ENCODE measurements at regions not wholly inside any gene's neighbourhood (a gene's known extent, or its start where the extent isn't known, plus 50 kb on each side); places are given as distances from the start of the nearest gene placed in this dataset.

- H3K4me2 ChIP-seq (ENCODE audit: low read length) = no peak overlapping the region
- no peak overlapping the region for H3K27ac ChIP-seq (ENCODE audit: low read depth, low read length)
- no peak overlapping the region for H4K91ac ChIP-seq (ENCODE audit: low read depth, low read length)
- H3K14ac ChIP-seq (ENCODE audit: low read length) = no peak overlapping the region
- H3K18ac ChIP-seq (ENCODE audit: low read length) = no peak overlapping the region
- no peak overlapping the region for H2BK12ac ChIP-seq (ENCODE audit: low read length)
- H4K8ac ChIP-seq (ENCODE audit: low read depth, low read length) = no peak overlapping the region
- no peak overlapping the region for H3K23ac ChIP-seq (ENCODE audit: low read length)
- no peaks in the 10 kb centered on the region for H3K4me1 ChIP-seq (ENCODE audit: control insufficient read depth in 1 of 2, insufficient read depth in 2 of 2, low read length in 2 of 2)
- no peak overlapping the region for H2BK120ac ChIP-seq (ENCODE audit: insufficient read depth, low read length, poor library complexity)
- no peak overlapping the region for H4K12ac ChIP-seq (ENCODE audit: low read depth, low read length)
- H3K79me1 ChIP-seq (ENCODE audit: low read length) = no peaks in the 10 kb centered on the region
- H2BK5ac ChIP-seq (ENCODE audit: low read depth, low read length, poor library complexity) = no peak overlapping the region
- no peak overlapping the region for H3K9ac ChIP-seq (ENCODE audit: low read length)
- H3K4ac ChIP-seq (ENCODE audit: low read depth, low read length) = no peak overlapping the region
- H3K36me3 ChIP-seq (ENCODE audit: control insufficient read depth in 1 of 2, insufficient read depth in 2 of 2, low read length in 2 of 2) = no peaks in the 10 kb centered on the region
- no peaks in the 10 kb centered on the region for H3K9me3 ChIP-seq (ENCODE audit: insufficient read depth, low read depth, low read length)
- DNase-seq = no peak
- H2AK5ac ChIP-seq (ENCODE audit: low read length) = no peak overlapping the region
- no CpG with 5 or more reads among the region's 5 CpGs for WGBS (ENCODE audit: extremely low coverage, insufficient coverage, insufficient read length)
- no peaks in the 10 kb centered on the region for H3K79me2 ChIP-seq (ENCODE audit: control insufficient read depth, insufficient read depth, low read length, poor library complexity)
- no peaks in the 10 kb centered on the region for H3K27me3 ChIP-seq (ENCODE audit: insufficient read depth, low read length)
- no peak overlapping the region for H2AFZ ChIP-seq (ENCODE audit: insufficient read depth, low read length, poor library complexity)
- H3K4me3 ChIP-seq (ENCODE audit: low read depth, low read length) = no peak overlapping the region
Measured at GRCh38 chr9:13735181-13735580, 455.7 kb upstream of the MPDZ start.

GRCh38 chr9:13734601-13735000 lies 455.1 kb upstream of the MPDZ start:
- Histone ChIP-seq H3K36me3 (ENCODE audit: control insufficient read depth in 1 of 2, insufficient read depth in 2 of 2, low read length in 2 of 2) (no peaks in the 10 kb centered on the region), H3K79me2 (ENCODE audit: control insufficient read depth, insufficient read depth, low read length, poor library complexity) (no peaks in the 10 kb centered on the region), H2AK5ac (ENCODE audit: low read length) (no peak overlapping the region), H2AFZ (ENCODE audit: insufficient read depth, low read length, poor library complexity) (no peak overlapping the region), H3K27ac (ENCODE audit: low read depth, low read length) (no peak overlapping the region), H2BK5ac (ENCODE audit: low read depth, low read length, poor library complexity) (no peak overlapping the region), H2BK12ac (ENCODE audit: low read length) (no peak overlapping the region), H3K23ac (ENCODE audit: low read length) (no peak overlapping the region), H4K91ac (ENCODE audit: low read depth, low read length) (no peak overlapping the region), H3K9me3 (ENCODE audit: insufficient read depth, low read depth, low read length) (no peaks in the 10 kb centered on the region), H3K14ac (ENCODE audit: low read length) (no peak overlapping the region), H2BK120ac (ENCODE audit: insufficient read depth, low read length, poor library complexity) (no peak overlapping the region), H3K4me1 (ENCODE audit: control insufficient read depth in 1 of 2, insufficient read depth in 2 of 2, low read length in 2 of 2) (no peaks in the 10 kb centered on the region), H3K18ac (ENCODE audit: low read length) (no peak overlapping the region), H3K79me1 (ENCODE audit: low read length) (no peaks in the 10 kb centered on the region), H4K8ac (ENCODE audit: low read depth, low read length) (no peak overlapping the region), H3K4me2 (ENCODE audit: low read length) (no peak overlapping the region), H3K4me3 (ENCODE audit: low read depth, low read length) (no peak overlapping the region), H4K12ac (ENCODE audit: low read depth, low read length) (no peak overlapping the region), H3K4ac (ENCODE audit: low read depth, low read length) (no peak overlapping the region), H3K9ac (ENCODE audit: low read length) (no peak overlapping the region), H3K27me3 (ENCODE audit: insufficient read depth, low read length) (no peaks in the 10 kb centered on the region)
- DNase-seq = no peak
- WGBS (ENCODE audit: extremely low coverage, insufficient coverage, insufficient read length) = no CpG with 5 or more reads among the region's 3 CpGs

- H2BK120ac ChIP-seq (ENCODE audit: insufficient read depth, low read length, poor library complexity) = no peak overlapping the region
- H3K4me2 ChIP-seq (ENCODE audit: low read length) = no peak overlapping the region
- no peak overlapping the region for H3K14ac ChIP-seq (ENCODE audit: low read length)
- no peaks in the 10 kb centered on the region for H3K36me3 ChIP-seq (ENCODE audit: control insufficient read depth in 1 of 2, insufficient read depth in 2 of 2, low read length in 2 of 2)
- H3K79me2 ChIP-seq (ENCODE audit: control insufficient read depth, insufficient read depth, low read length, poor library complexity) = no peaks in the 10 kb centered on the region
- H4K91ac ChIP-seq (ENCODE audit: low read depth, low read length) = no peak overlapping the region
- no peak overlapping the region for H3K23ac ChIP-seq (ENCODE audit: low read length)
- no peak overlapping the region for H3K27ac ChIP-seq (ENCODE audit: low read depth, low read length)
- no peak overlapping the region for H4K12ac ChIP-seq (ENCODE audit: low read depth, low read length)
- H3K4me3 ChIP-seq (ENCODE audit: low read depth, low read length) = no peak overlapping the region
- H2AFZ ChIP-seq (ENCODE audit: insufficient read depth, low read length, poor library complexity) = no peak overlapping the region
- no peak overlapping the region for H2AK5ac ChIP-seq (ENCODE audit: low read length)
- no peaks in the 10 kb centered on the region for H3K79me1 ChIP-seq (ENCODE audit: low read length)
- H2BK5ac ChIP-seq (ENCODE audit: low read depth, low read length, poor library complexity) = no peak overlapping the region
- no peak overlapping the region for H4K8ac ChIP-seq (ENCODE audit: low read depth, low read length)
- no peaks in the 10 kb centered on the region for H3K9me3 ChIP-seq (ENCODE audit: insufficient read depth, low read depth, low read length)
- H3K4ac ChIP-seq (ENCODE audit: low read depth, low read length) = no peak overlapping the region
- H3K18ac ChIP-seq (ENCODE audit: low read length) = no peak overlapping the region
- no peak for DNase-seq
- no peaks in the 10 kb centered on the region for H3K4me1 ChIP-seq (ENCODE audit: control insufficient read depth in 1 of 2, insufficient read depth in 2 of 2, low read length in 2 of 2)
- no peak overlapping the region for H2BK12ac ChIP-seq (ENCODE audit: low read length)
- H3K27me3 ChIP-seq (ENCODE audit: insufficient read depth, low read length) = no peaks in the 10 kb centered on the region
- no peak overlapping the region for H3K9ac ChIP-seq (ENCODE audit: low read length)
Measured at GRCh38 chr9:13732290-13732689, 452.8 kb upstream of the MPDZ start.

DNA sequence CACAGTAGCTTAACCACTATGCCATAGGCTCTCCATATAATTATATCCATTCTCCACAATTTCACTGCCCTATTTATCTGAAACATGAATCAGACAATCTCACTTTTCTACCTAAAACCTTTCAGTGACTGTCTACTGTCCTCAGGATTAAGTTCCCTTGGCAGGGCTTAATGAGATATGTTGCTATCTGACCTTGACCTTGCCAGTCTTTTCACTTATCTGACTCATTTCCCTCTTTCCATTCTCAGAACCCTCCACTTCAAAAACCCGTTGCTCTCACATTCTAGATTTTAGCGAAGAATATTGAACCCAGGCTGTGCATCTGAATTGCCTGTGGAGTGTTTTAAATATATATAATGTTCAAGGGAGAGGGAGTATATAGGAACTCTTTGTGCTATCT lies 452.1 kb upstream of the MPDZ start:
- Histone ChIP-seq H3K23ac (ENCODE audit: low read length) (no peak overlapping the region), H3K14ac (ENCODE audit: low read length) (no peak overlapping the region), H3K9ac (ENCODE audit: low read length) (no peak overlapping the region), H3K79me1 (ENCODE audit: low read length) (no peaks in the 10 kb centered on the region), H2AK5ac (ENCODE audit: low read length) (no peak overlapping the region), H4K12ac (ENCODE audit: low read depth, low read length) (no peak overlapping the region), H2BK5ac (ENCODE audit: low read depth, low read length, poor library complexity) (no peak overlapping the region), H3K27ac (ENCODE audit: low read depth, low read length) (no peak overlapping the region), H2AFZ (ENCODE audit: insufficient read depth, low read length, poor library complexity) (no peak overlapping the region), H3K4me1 (ENCODE audit: control insufficient read depth in 1 of 2, insufficient read depth in 2 of 2, low read length in 2 of 2) (no peaks in the 10 kb centered on the region), H3K79me2 (ENCODE audit: control insufficient read depth, insufficient read depth, low read length, poor library complexity) (no peaks in the 10 kb centered on the region), H3K27me3 (ENCODE audit: insufficient read depth, low read length) (no peaks in the 10 kb centered on the region), H3K4ac (ENCODE audit: low read depth, low read length) (no peak overlapping the region), H3K18ac (ENCODE audit: low read length) (no peak overlapping the region), H4K91ac (ENCODE audit: low read depth, low read length) (no peak overlapping the region), H3K4me3 (ENCODE audit: low read depth, low read length) (no peak overlapping the region), H2BK12ac (ENCODE audit: low read length) (no peak overlapping the region), H3K4me2 (ENCODE audit: low read length) (no peak overlapping the region), H3K36me3 (ENCODE audit: control insufficient read depth in 1 of 2, insufficient read depth in 2 of 2, low read length in 2 of 2) (no peaks in the 10 kb centered on the region), H2BK120ac (ENCODE audit: insufficient read depth, low read length, poor library complexity) (no peak overlapping the region), H3K9me3 (ENCODE audit: insufficient read depth, low read depth, low read length) (no peaks in the 10 kb centered on the region), H4K8ac (ENCODE audit: low read depth, low read length) (no peak overlapping the region)
- WGBS (ENCODE audit: extremely low coverage, insufficient coverage, insufficient read length) = no CpG with 5 or more reads among the region's 2 CpGs
- no peak for DNase-seq

DNA sequence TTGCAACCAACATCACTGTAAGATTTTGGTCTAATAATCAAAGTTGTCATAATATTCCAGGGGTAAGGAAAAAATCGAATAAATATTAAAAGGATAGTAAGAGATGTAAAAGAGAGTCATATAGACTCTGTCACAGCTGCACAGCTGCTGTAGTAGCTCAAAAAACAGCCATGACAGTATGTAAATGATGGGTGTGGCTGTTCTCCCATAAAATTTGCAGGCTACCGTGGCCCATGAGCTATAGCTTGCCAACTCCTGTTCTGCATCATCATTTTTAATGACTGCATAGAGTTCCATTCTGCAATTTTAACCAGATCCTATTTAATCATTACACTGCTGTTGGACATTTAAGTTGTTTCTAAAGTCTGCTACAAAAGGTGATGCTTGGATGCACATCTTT lies 450.5 kb upstream of the MPDZ start:
- H3K79me1 ChIP-seq (ENCODE audit: low read length) = no peaks in the 10 kb centered on the region
- H3K4me1 ChIP-seq (ENCODE audit: control insufficient read depth in 1 of 2, insufficient read depth in 2 of 2, low read length in 2 of 2) = no peaks in the 10 kb centered on the region
- H3K14ac ChIP-seq (ENCODE audit: low read length) = no peak overlapping the region
- no peak overlapping the region for H4K91ac ChIP-seq (ENCODE audit: low read depth, low read length)
- H3K18ac ChIP-seq (ENCODE audit: low read length) = no peak overlapping the region
- H2BK12ac ChIP-seq (ENCODE audit: low read length) = no peak overlapping the region
- H2BK120ac ChIP-seq (ENCODE audit: insufficient read depth, low read length, poor library complexity) = no peak overlapping the region
- H3K27ac ChIP-seq (ENCODE audit: low read depth, low read length) = no peak overlapping the region
- no peaks in the 10 kb centered on the region for H3K79me2 ChIP-seq (ENCODE audit: control insufficient read depth, insufficient read depth, low read length, poor library complexity)
- no peak overlapping the region for H2BK5ac ChIP-seq (ENCODE audit: low read depth, low read length, poor library complexity)
- no peaks in the 10 kb centered on the region for H3K36me3 ChIP-seq (ENCODE audit: control insufficient read depth in 1 of 2, insufficient read depth in 2 of 2, low read length in 2 of 2)
- H3K23ac ChIP-seq (ENCODE audit: low read length) = no peak overlapping the region
- no peaks in the 10 kb centered on the region for H3K27me3 ChIP-seq (ENCODE audit: insufficient read depth, low read length)
- WGBS (ENCODE audit: extremely low coverage, insufficient coverage, insufficient read length) = 100% methylated on average over 1 of the region's 2 CpGs
- no peak overlapping the region for H2AK5ac ChIP-seq (ENCODE audit: low read length)
- no peak overlapping the region for H3K4me3 ChIP-seq (ENCODE audit: low read depth, low read length)
- H3K9me3 ChIP-seq (ENCODE audit: insufficient read depth, low read depth, low read length) = no peaks in the 10 kb centered on the region
- H3K9ac ChIP-seq (ENCODE audit: low read length) = no peak overlapping the region
- no peak overlapping the region for H2AFZ ChIP-seq (ENCODE audit: insufficient read depth, low read length, poor library complexity)
- no peak overlapping the region for H3K4me2 ChIP-seq (ENCODE audit: low read length)
- H3K4ac ChIP-seq (ENCODE audit: low read depth, low read length) = no peak overlapping the region
- DNase-seq = no peak
- no peak overlapping the region for H4K12ac ChIP-seq (ENCODE audit: low read depth, low read length)
- no peak overlapping the region for H4K8ac ChIP-seq (ENCODE audit: low read depth, low read length)
